ENCODE measurements at regions not wholly inside any gene's neighbourhood (a gene's known extent, or its start where the extent isn't known, plus 50 kb on each side); places are given as distances from the start of the nearest gene placed in this dataset.

DNA sequence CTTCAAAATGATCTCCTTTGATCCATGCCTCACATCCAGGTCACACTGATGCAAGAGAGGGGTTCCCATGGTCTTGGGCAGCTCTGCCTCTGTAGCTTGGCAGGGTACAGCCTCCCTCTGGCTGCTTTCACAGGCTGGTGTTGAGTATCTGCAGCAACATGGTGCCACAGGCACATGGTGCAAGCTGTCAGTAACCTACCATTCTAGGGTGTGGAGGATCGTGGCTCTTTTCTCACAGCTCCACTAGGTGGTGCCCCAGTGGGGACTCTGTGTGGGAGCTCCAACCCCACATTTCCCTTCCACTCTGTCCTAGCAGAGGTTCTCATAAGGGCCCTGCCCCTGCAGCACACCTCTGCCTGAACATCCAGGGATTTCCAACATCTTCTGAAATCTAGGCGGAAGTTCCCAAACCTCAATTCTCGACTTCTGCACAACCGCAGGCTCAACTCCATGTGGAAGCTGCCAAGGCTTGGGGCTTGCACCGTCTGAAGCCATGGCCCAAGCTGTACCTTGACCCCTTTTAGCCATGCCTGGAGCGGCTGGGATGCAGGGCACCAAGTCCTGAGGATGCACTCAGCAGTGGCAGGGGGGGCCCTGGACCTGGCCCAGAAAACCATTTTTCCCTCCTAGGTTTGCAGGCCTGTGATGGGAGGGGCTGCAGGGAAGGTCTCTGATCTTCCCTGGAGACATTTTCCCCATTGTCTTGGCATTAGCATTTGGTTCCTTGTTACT, 137.8 kb upstream of the NUDT6 start:
- Histone ChIP-seq H3K36me3 (no peaks in the 10 kb centered on the region), H3K4me1 (no peaks in the 10 kb centered on the region), H3K27me3 (no peaks in the 10 kb centered on the region), H3K4me3 (no peak overlapping the region), H3K9me3 (no peaks in the 10 kb centered on the region), H3K27ac (no peak overlapping the region)
- no peak for DNase-seq
- in situ Hi-C loops (cut with MboI; ENCODE audit: low sequenced_read_pairs in 4 of 4): no loop called here
- TF ChIP-seq, protein P1, sequence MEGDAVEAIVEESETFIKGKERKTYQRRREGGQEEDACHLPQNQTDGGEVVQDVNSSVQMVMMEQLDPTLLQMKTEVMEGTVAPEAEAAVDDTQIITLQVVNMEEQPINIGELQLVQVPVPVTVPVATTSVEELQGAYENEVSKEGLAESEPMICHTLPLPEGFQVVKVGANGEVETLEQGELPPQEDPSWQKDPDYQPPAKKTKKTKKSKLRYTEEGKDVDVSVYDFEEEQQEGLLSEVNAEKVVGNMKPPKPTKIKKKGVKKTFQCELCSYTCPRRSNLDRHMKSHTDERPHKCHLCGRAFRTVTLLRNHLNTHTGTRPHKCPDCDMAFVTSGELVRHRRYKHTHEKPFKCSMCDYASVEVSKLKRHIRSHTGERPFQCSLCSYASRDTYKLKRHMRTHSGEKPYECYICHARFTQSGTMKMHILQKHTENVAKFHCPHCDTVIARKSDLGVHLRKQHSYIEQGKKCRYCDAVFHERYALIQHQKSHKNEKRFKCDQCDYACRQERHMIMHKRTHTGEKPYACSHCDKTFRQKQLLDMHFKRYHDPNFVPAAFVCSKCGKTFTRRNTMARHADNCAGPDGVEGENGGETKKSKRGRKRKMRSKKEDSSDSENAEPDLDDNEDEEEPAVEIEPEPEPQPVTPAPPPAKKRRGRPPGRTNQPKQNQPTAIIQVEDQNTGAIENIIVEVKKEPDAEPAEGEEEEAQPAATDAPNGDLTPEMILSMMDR (IDR thresholded peaks at IDR 0.05 in 4 of 5, conservative IDR thresholded peaks at IDR 0.05 in 1 of 5): no peak
- TF ChIP-seq POLR2A (IDR thresholded peaks at IDR 0.05): no peak
- intact Hi-C loops (cut with DNase I; ENCODE audit: low total_unique reads): no loop called here
- ATAC-seq: no peak

- no peak for ATAC-seq
- in situ Hi-C loops (cut with MboI; ENCODE audit: low sequenced_read_pairs in 4 of 4): no loop called here
Measured at GRCh38 chr4:123064390-123064789, 142.0 kb upstream of the NUDT6 start.

GRCh38 chr4:123068081-123068480, 145.7 kb upstream of the NUDT6 start:
- no peaks in the 10 kb centered on the region for H3K27me3 ChIP-seq
- no peak for DNase-seq
- H3K4me3 ChIP-seq: no peak overlapping the region
- H3K4me1 ChIP-seq: no peaks in the 10 kb centered on the region
- intact Hi-C loops (cut with DNase I; ENCODE audit: low total_unique reads): no loop called here
- no peak for ATAC-seq
- no peak for TF ChIP-seq POLR2A (IDR thresholded peaks at IDR 0.05)
- TF ChIP-seq, protein P1 (IDR thresholded peaks at IDR 0.05 in 4 of 5, conservative IDR thresholded peaks at IDR 0.05 in 1 of 5): no peak
- in situ Hi-C loops (cut with MboI; ENCODE audit: low sequenced_read_pairs in 4 of 4): no loop called here
- H3K9me3 ChIP-seq: no peaks in the 10 kb centered on the region
- H3K27ac ChIP-seq: no peak overlapping the region
- no peaks in the 10 kb centered on the region for H3K36me3 ChIP-seq

More at GRCh38 chr4:123064390-123064789, 142.0 kb upstream of the NUDT6 start:
- no peak for TF ChIP-seq POLR2A (IDR thresholded peaks at IDR 0.05)
- TF ChIP-seq, protein P1 (IDR thresholded peaks at IDR 0.05 in 4 of 5, conservative IDR thresholded peaks at IDR 0.05 in 1 of 5): no peak
- H3K27ac ChIP-seq: no peak overlapping the region
- H3K36me3 ChIP-seq: no peaks in the 10 kb centered on the region
- H3K27me3 ChIP-seq: no peaks in the 10 kb centered on the region
- no peaks in the 10 kb centered on the region for H3K9me3 ChIP-seq
- H3K4me1 ChIP-seq: no peaks in the 10 kb centered on the region
- DNase-seq: no peak
- intact Hi-C loops (cut with DNase I; ENCODE audit: low total_unique reads): no loop called here
- no peak overlapping the region for H3K4me3 ChIP-seq

DNA sequence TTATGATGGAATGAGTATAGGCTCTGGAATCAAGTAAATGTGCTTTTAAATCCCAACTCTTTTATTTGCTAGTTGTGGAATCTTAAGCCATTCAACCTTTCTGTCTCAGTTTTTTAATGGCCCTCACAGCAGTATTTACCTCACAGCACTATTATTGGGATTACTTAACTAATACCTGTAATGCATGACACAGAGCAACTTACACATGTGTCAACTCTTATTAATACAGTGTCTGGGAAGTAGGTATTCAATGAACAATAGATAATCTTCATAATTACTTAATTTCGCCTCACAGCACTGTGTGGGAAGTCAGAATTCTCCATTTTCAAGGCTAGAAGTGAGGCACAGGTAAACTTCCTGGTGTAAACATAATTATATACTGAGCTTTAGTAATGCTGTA, 149.7 kb upstream of the NUDT6 start:
- Histone ChIP-seq H3K4me1 (no peaks in the 10 kb centered on the region), H3K9me3 (no peaks in the 10 kb centered on the region), H3K27me3 (no peaks in the 10 kb centered on the region), H3K27ac (no peak overlapping the region), H3K4me3 (no peak overlapping the region), H3K36me3 (no peaks in the 10 kb centered on the region)
- in situ Hi-C loops (cut with MboI; ENCODE audit: low sequenced_read_pairs in 4 of 4) (no loop called here), intact Hi-C loops (cut with DNase I; ENCODE audit: low total_unique reads) (no loop called here)
- no peak for TF ChIP-seq POLR2A (IDR thresholded peaks at IDR 0.05)
- TF ChIP-seq, protein P1 (IDR thresholded peaks at IDR 0.05 in 4 of 5, conservative IDR thresholded peaks at IDR 0.05 in 1 of 5): no peak
- DNase-seq: no peak
- no peak for ATAC-seq

DNA sequence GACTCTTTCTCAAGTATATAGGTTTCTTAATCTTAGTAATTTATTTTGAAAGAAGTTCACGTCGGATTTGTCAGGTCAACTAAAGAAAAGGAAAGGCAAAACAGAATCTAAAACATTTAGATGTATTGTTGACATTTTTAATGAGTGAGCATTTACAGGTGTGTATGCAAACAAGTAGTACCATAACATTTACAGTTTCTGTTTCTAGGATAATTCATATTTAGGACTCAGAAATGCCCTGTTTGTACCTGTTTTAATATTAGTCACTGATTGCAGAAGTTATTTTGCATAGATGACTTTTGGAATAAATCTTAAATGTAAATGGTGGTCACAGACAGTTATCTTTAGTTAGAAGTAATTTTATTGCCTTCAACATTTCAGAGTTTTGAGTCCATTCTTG, 151.3 kb upstream of the NUDT6 start:
- DNase-seq: no peak
- no peaks in the 10 kb centered on the region for H3K4me1 ChIP-seq
- no peaks in the 10 kb centered on the region for H3K27me3 ChIP-seq
- no peak overlapping the region for H3K4me3 ChIP-seq
- H3K9me3 ChIP-seq: no peaks in the 10 kb centered on the region
- in situ Hi-C loops (cut with MboI; ENCODE audit: low sequenced_read_pairs in 4 of 4): no loop called here
- no peak overlapping the region for H3K27ac ChIP-seq
- no peak for TF ChIP-seq POLR2A (IDR thresholded peaks at IDR 0.05)
- TF ChIP-seq, protein P1 (IDR thresholded peaks at IDR 0.05 in 4 of 5, conservative IDR thresholded peaks at IDR 0.05 in 1 of 5): no peak
- H3K36me3 ChIP-seq: no peaks in the 10 kb centered on the region
- intact Hi-C loops (cut with DNase I; ENCODE audit: low total_unique reads): no loop called here
- ATAC-seq: no peak

Data from gastrocnemius medialis (tissue), 4 donors.